Fibroblast of the aortic adventitia (primary cell): ENCODE measurements at regions not wholly inside any gene's neighbourhood (a gene's known extent, or its start where the extent isn't known, plus 50 kb on each side); places are given as distances from the start of the nearest gene placed in this dataset.

Experiments used
- DNase-seq: peaks from one replicate; pipeline ENCODE4 v3.0.0-alpha.2; 2010; ENCODE audit warnings: low read depth
- H3K4me3 ChIP-seq: 2 replicates; pipeline ENCODE4 v1.5.1; 2011; ENCODE audit warnings: low read depth, mild to moderate bottlenecking, control low read depth, low read length, moderate library complexity
- CTCF ChIP-seq: IDR thresholded peaks from 2 replicates; pipeline ENCODE4 v1.5.1; 2011; ENCODE audit warnings: mild to moderate bottlenecking, low read length, control low read depth, inconsistent platforms; ENCODE audit not compliant: insufficient read depth

GRCh38 chr9:106356924-106357323 is 506.0 kb upstream of the ZNF462 start:
- no peak for TF ChIP-seq CTCF
- H3K4me3 ChIP-seq = no peak overlapping the region
- DNase-seq = no peak

GRCh38 chr9:106358331-106358730 is 504.6 kb upstream of the ZNF462 start:
- TF ChIP-seq CTCF = no peak
- no peak overlapping the region for H3K4me3 ChIP-seq

GRCh38 chr9:106376689-106377088 is 486.3 kb upstream of the ZNF462 start:
- no peak overlapping the region for H3K4me3 ChIP-seq
- DNase-seq = no peak
- no peak for TF ChIP-seq CTCF

More at GRCh38 chr9:106358331-106358730, 504.6 kb upstream of the ZNF462 start:
- DNase-seq = no peak

- no peak for DNase-seq
- no peak for TF ChIP-seq CTCF
Measured at GRCh38 chr9:106383072-106383471, 479.9 kb upstream of the ZNF462 start.

GRCh38 chr9:106387965-106388364 is 475.0 kb upstream of the ZNF462 start:
- TF ChIP-seq CTCF = no peak
- no peak overlapping the region for H3K4me3 ChIP-seq
- DNase-seq = no peak

More at GRCh38 chr9:106383072-106383471, 479.9 kb upstream of the ZNF462 start:
- H3K4me3 ChIP-seq = no peak overlapping the region

GRCh38 chr9:106393226-106393625 is 469.7 kb upstream of the ZNF462 start:
- H3K4me3 ChIP-seq = no peak overlapping the region
- no peak for DNase-seq
- no peak for TF ChIP-seq CTCF

GRCh38 chr9:106400170-106400569 is 462.8 kb upstream of the ZNF462 start:
- TF ChIP-seq CTCF = no peak
- no peak for DNase-seq
- H3K4me3 ChIP-seq = no peak overlapping the region
